ENCODE measurements at regions not wholly inside any gene's neighbourhood (a gene's known extent, or its start where the extent isn't known, plus 50 kb on each side); places are given as distances from the start of the nearest gene placed in this dataset.

- Histone ChIP-seq H3K4me3 (ENCODE audit: low read length) (no peak overlapping the region), H3K9me3 (ENCODE audit: control insufficient read depth, low read length) (no peaks in the 10 kb centered on the region), H3K27me3 (ENCODE audit: control insufficient read depth, insufficient read depth, low read length, poor library complexity, severe bottlenecking) (no peaks in the 10 kb centered on the region), H3K36me3 (ENCODE audit: control insufficient read depth, insufficient read depth, low read length) (no peaks in the 10 kb centered on the region), H3K9ac (ENCODE audit: extremely low read depth, low read length, poor library complexity, severe bottlenecking) (no peak overlapping the region), H3K4me1 (ENCODE audit: control insufficient read depth, insufficient read depth, low read length) (no peaks in the 10 kb centered on the region), H3K27ac (ENCODE audit: low read depth, low read length) (no peak overlapping the region)
- Mint-ChIP-seq H3K9me3 (no peaks in the 10 kb centered on the region), H3K4me3 (no peak overlapping the region), H3K27ac (no peak overlapping the region), H3K4me1 (no peaks in the 10 kb centered on the region), H3K36me3 (ENCODE audit: low read depth) (no peaks in the 10 kb centered on the region), H3K27me3 (ENCODE audit: insufficient read depth) (no peaks in the 10 kb centered on the region)
- WGBS, 2 experiments (ENCODE audit: insufficient coverage in 1 of 2, insufficient read length in 1 of 2) = 100% methylated on average over 1 of the region's 1 CpG; no CpG with 5 or more reads in 1 of the 2 experiments
- TF ChIP-seq, protein P1, sequence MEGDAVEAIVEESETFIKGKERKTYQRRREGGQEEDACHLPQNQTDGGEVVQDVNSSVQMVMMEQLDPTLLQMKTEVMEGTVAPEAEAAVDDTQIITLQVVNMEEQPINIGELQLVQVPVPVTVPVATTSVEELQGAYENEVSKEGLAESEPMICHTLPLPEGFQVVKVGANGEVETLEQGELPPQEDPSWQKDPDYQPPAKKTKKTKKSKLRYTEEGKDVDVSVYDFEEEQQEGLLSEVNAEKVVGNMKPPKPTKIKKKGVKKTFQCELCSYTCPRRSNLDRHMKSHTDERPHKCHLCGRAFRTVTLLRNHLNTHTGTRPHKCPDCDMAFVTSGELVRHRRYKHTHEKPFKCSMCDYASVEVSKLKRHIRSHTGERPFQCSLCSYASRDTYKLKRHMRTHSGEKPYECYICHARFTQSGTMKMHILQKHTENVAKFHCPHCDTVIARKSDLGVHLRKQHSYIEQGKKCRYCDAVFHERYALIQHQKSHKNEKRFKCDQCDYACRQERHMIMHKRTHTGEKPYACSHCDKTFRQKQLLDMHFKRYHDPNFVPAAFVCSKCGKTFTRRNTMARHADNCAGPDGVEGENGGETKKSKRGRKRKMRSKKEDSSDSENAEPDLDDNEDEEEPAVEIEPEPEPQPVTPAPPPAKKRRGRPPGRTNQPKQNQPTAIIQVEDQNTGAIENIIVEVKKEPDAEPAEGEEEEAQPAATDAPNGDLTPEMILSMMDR (conservative IDR thresholded peaks at IDR 0.05) = no peak
- no peak for DNase-seq
These were observed 213.8 kb downstream of the HS3ST3A1 start for GRCh38 chr17:13387952-13388351.

DNA sequence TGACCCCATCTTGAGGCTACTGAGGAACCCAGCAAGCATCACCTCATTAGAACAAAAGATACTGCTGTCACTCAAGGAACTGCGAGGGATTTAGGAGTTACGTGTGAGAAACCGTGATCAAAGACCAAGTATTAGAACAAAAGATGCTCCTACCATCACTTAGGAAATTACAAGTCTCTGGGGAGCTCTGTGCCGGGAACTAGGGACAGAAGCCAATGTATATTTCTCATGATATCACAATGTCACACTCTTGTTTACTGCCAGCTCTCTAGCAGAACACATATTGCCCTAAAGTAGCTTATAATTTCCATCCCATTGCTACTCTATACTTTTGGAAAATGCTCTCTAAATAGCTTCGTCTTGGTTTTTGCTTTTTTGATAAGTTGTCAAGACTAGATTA is 214.5 kb downstream of the HS3ST3A1 start:
- DNase-seq = no peak
- Histone ChIP-seq H3K9me3 (ENCODE audit: control insufficient read depth, low read length) (no peaks in the 10 kb centered on the region), H3K36me3 (ENCODE audit: control insufficient read depth, insufficient read depth, low read length) (no peaks in the 10 kb centered on the region), H3K27me3 (ENCODE audit: control insufficient read depth, insufficient read depth, low read length, poor library complexity, severe bottlenecking) (no peaks in the 10 kb centered on the region), H3K4me3 (ENCODE audit: low read length) (no peak overlapping the region), H3K9ac (ENCODE audit: extremely low read depth, low read length, poor library complexity, severe bottlenecking) (no peak overlapping the region), H3K27ac (ENCODE audit: low read depth, low read length) (no peak overlapping the region), H3K4me1 (ENCODE audit: control insufficient read depth, insufficient read depth, low read length) (no peaks in the 10 kb centered on the region)
- TF ChIP-seq, protein P1 (conservative IDR thresholded peaks at IDR 0.05) = no peak
- H3K27me3 Mint-ChIP-seq (ENCODE audit: insufficient read depth) = no peaks in the 10 kb centered on the region
- no peaks in the 10 kb centered on the region for H3K9me3 Mint-ChIP-seq
- H3K36me3 Mint-ChIP-seq (ENCODE audit: low read depth) = no peaks in the 10 kb centered on the region
- no peaks in the 10 kb centered on the region for H3K4me1 Mint-ChIP-seq
- WGBS, 2 experiments (ENCODE audit: insufficient coverage in 1 of 2, insufficient read length in 1 of 2) = 90 to 92% methylated on average over 4 of the region's 5 CpGs
- H3K4me3 Mint-ChIP-seq = no peak overlapping the region
- H3K27ac Mint-ChIP-seq = no peak overlapping the region

- Histone ChIP-seq H3K9me3 (ENCODE audit: control insufficient read depth, low read length) (no peaks in the 10 kb centered on the region), H3K36me3 (ENCODE audit: control insufficient read depth, insufficient read depth, low read length) (no peaks in the 10 kb centered on the region), H3K27ac (ENCODE audit: low read depth, low read length) (no peak overlapping the region), H3K4me1 (ENCODE audit: control insufficient read depth, insufficient read depth, low read length) (no peaks in the 10 kb centered on the region), H3K4me3 (ENCODE audit: low read length) (no peak overlapping the region), H3K27me3 (ENCODE audit: control insufficient read depth, insufficient read depth, low read length, poor library complexity, severe bottlenecking) (no peaks in the 10 kb centered on the region), H3K9ac (ENCODE audit: extremely low read depth, low read length, poor library complexity, severe bottlenecking) (no peak overlapping the region)
- no peaks in the 10 kb centered on the region for H3K4me1 Mint-ChIP-seq
- no peak for DNase-seq
- H3K27me3 Mint-ChIP-seq (ENCODE audit: insufficient read depth) = no peaks in the 10 kb centered on the region
- H3K27ac Mint-ChIP-seq = no peak overlapping the region
- no peak overlapping the region for H3K4me3 Mint-ChIP-seq
- TF ChIP-seq, protein P1 (conservative IDR thresholded peaks at IDR 0.05) = no peak
- H3K36me3 Mint-ChIP-seq (ENCODE audit: low read depth) = no peaks in the 10 kb centered on the region
- no peaks in the 10 kb centered on the region for H3K9me3 Mint-ChIP-seq
- 90% methylated on average over 5 of the region's 5 CpGs for WGBS, 2 experiments (ENCODE audit: insufficient coverage in 1 of 2, insufficient read length in 1 of 2)
These were observed 216.2 kb downstream of the HS3ST3A1 start for GRCh38 chr17:13385481-13385911.
